DOHH2 (cell line): ENCODE measurements at regions not wholly inside any gene's neighbourhood (a gene's known extent, or its start where the extent isn't known, plus 50 kb on each side); places are given as distances from the start of the nearest gene placed in this dataset.

Source experiments
- H3F3A ChIP-seq: fragments of 200-600 bp; sonication (generic), shearing (Covaris generic); 2 replicates; pipeline ENCODE4 v1.6.0; 2016; ENCODE audit warnings: antibody characterized with exemption, mild to moderate bottlenecking; ENCODE audit not compliant: control insufficient read depth, insufficient read depth
- H3K27ac ChIP-seq: fragments of 200-600 bp; sonication (generic); 2 replicates; pipeline ENCODE4 v1.5.1; 2014; ENCODE audit warnings: low read depth, mild to moderate bottlenecking, low read length, moderate library complexity
- H3K27me3 ChIP-seq: fragments of 200-600 bp; sonication (generic); 2 replicates; pipeline ENCODE4 v1.6.1; 2014; ENCODE audit warnings: mild to moderate bottlenecking, low read length, mixed read lengths; ENCODE audit not compliant: control insufficient read depth
- H3K36me3 ChIP-seq: fragments of 200-600 bp; sonication (generic); 2 replicates; pipeline ENCODE4 v1.6.1; 2014; ENCODE audit warnings: mild to moderate bottlenecking, low read length, moderate library complexity, mixed read lengths; ENCODE audit not compliant: control insufficient read depth
- H3K4me1 ChIP-seq: fragments of 200-600 bp; sonication (generic); 2 replicates; pipeline ENCODE4 v1.6.1; 2014; ENCODE audit warnings: mild to moderate bottlenecking, low read length, mixed read lengths; ENCODE audit not compliant: control insufficient read depth
- H3K4me2 ChIP-seq: fragments of 200-600 bp; sonication (generic); 2 replicates; pipeline ENCODE4 v1.6.0; 2014; ENCODE audit warnings: mild to moderate bottlenecking, low read length, moderate library complexity
- H3K4me3 ChIP-seq: fragments of 200-600 bp; sonication (generic); 2 replicates; pipeline ENCODE4 v1.5.1; 2014; ENCODE audit warnings: mild to moderate bottlenecking, low read length, mixed read lengths
- H3K79me2 ChIP-seq: fragments of 200-600 bp; sonication (generic); 2 replicates; pipeline ENCODE4 v1.6.1; 2014; ENCODE audit warnings: mild to moderate bottlenecking, low read length, mixed read lengths; ENCODE audit not compliant: control insufficient read depth
- H3K9me2 ChIP-seq: fragments of 200-600 bp; sonication (generic); replicated peaks from 2 replicates; pipeline ENCODE4 v1.6.1; 2014; ENCODE audit warnings: mild to moderate bottlenecking, low read length, mixed read lengths; ENCODE audit not compliant: control insufficient read depth
- H3K9me3 ChIP-seq: fragments of 200-600 bp; sonication (generic); 2 replicates; pipeline ENCODE4 v1.6.1; 2014; ENCODE audit warnings: antibody characterized with exemption, low read length, mixed read lengths; ENCODE audit not compliant: control insufficient read depth, insufficient read depth
- H4K20me1 ChIP-seq: fragments of 200-600 bp; sonication (generic); 2 replicates; pipeline ENCODE4 v1.6.0; 2014; ENCODE audit warnings: low read depth, mild to moderate bottlenecking, antibody characterized with exemption, low read length, moderate library complexity; ENCODE audit not compliant: control insufficient read depth, insufficient read depth
- CTCF ChIP-seq: fragments of 200-600 bp; sonication (generic); IDR thresholded peaks from one replicate; pipeline ENCODE4 v1.5.1; 2014; ENCODE audit warnings: antibody characterized with exemption, mild to moderate bottlenecking, low read depth, low read length; ENCODE audit not compliant: poor library complexity, severe bottlenecking
- EZH2phosphoT487 ChIP-seq: fragments of 200-600 bp; sonication (generic); IDR thresholded peaks from 2 replicates; pipeline ENCODE4 v1.6.1; 2017; ENCODE audit warnings: borderline replicate concordance, mild to moderate bottlenecking, antibody characterized with exemption, low read length, moderate library complexity, mixed read lengths

- Histone ChIP-seq H4K20me1 (no peaks in the 10 kb centered on the region), H3F3A (no peaks in the 10 kb centered on the region), H3K36me3 (no peaks in the 10 kb centered on the region), H3K4me1 (no peaks in the 10 kb centered on the region), H3K27ac (no peak overlapping the region), H3K4me2 (no peak overlapping the region), H3K27me3 (no peaks in the 10 kb centered on the region), H3K9me3 (no peaks in the 10 kb centered on the region), H3K9me2 (no peaks in the 10 kb centered on the region), H3K4me3 (no peak overlapping the region), H3K79me2 (no peaks in the 10 kb centered on the region)
- TF ChIP-seq EZH2phosphoT487 (no peak), CTCF (no peak)
Observed at GRCh38 chr10:64156166-64156565, 635.0 kb downstream of the REEP3 start.

GRCh38 chr10:64158551-64158950 is 637.4 kb downstream of the REEP3 start:
- no peaks in the 10 kb centered on the region for H3K9me3 ChIP-seq
- no peaks in the 10 kb centered on the region for H3F3A ChIP-seq
- H3K9me2 ChIP-seq: no peaks in the 10 kb centered on the region
- H3K27me3 ChIP-seq: no peaks in the 10 kb centered on the region
- no peaks in the 10 kb centered on the region for H3K4me1 ChIP-seq
- H3K79me2 ChIP-seq: no peaks in the 10 kb centered on the region
- H4K20me1 ChIP-seq: no peaks in the 10 kb centered on the region
- no peak overlapping the region for H3K4me2 ChIP-seq
- H3K36me3 ChIP-seq: no peaks in the 10 kb centered on the region
- no peak overlapping the region for H3K4me3 ChIP-seq
- TF ChIP-seq CTCF (no peak), EZH2phosphoT487 (no peak)
- H3K27ac ChIP-seq: no peak overlapping the region

DNA sequence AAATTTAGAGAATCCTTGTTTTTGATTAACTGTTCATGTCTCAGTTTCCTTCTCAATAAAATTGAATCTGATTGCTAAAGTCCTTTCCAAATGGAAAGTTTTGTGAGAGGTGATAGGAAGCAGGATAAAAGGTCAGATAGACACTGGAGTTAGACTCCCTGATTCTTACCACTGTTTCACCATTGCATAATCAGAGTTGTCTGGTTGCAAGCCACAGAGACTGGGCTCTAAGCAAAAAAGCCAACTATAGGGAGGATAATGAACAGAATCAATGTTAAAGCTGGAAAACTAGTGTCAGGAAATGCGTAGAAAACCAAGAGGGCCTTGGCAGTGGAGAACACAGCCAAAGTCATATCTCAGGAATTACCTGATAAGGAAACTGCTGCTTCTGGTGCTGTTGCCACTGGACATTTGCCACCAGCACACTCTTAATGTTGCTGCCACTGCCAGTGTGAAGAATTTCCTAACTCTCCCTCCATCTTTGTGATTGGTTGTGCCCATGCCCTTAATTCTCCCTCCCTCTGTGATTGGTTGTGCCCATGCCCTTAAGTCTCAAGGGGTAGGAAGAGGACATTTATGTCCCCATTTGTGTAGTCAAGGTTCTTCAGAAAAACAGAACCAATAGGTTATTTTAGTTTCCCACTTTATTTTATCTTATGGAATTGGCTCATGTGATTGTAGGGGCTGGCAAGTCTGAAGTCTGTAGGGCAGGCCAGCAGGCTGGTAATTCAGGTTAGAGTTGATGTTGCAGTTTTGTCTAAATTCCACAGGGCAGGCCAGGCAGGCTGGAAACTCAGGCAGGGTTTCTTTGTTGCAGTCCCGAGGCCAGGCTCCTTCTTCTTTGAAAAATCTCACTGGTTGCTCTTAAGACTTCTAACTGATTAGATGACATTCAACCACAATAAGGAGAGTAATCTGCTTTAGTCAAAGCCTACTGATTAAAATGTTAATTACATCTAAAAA is 639.0 kb downstream of the REEP3 start:
- Histone ChIP-seq H4K20me1 (no peaks in the 10 kb centered on the region), H3K9me2 (no peaks in the 10 kb centered on the region), H3K27ac (no peak overlapping the region), H3F3A (no peaks in the 10 kb centered on the region), H3K4me2 (no peak overlapping the region), H3K27me3 (no peaks in the 10 kb centered on the region), H3K4me3 (no peak overlapping the region), H3K9me3 (no peaks in the 10 kb centered on the region), H3K79me2 (no peaks in the 10 kb centered on the region), H3K36me3 (no peaks in the 10 kb centered on the region), H3K4me1 (no peaks in the 10 kb centered on the region)
- TF ChIP-seq EZH2phosphoT487 (no peak), CTCF (no peak)
